ENCODE measurements at regions not wholly inside any gene's neighbourhood (a gene's known extent, or its start where the extent isn't known, plus 50 kb on each side); places are given as distances from the start of the nearest gene placed in this dataset.

DNA sequence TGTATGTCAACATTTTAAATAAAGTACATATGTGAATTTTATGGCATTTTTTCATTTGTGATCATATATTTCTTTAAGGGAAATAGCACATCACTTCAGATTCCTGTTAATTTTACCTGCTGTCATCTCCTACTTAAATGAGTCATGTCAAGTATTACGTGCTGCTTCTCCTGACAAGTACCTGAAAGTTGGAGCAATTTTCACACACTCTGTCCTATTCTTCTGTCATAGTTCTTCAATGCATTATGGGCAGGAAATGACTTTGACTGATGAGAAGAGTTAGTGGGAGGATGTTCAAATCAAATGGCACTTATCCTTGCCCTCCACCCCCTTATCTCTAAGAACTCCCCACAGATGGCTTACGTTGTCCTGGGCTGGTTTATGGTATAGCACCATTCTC, 64.2 kb upstream of the SYTL5 start:
- Histone ChIP-seq H3K36me3 (ENCODE audit: control insufficient read depth, insufficient read depth, low read length) (no peaks in the 10 kb centered on the region), H3K4me3 (ENCODE audit: low read depth, low read length) (no peak overlapping the region), H3K27me3 (ENCODE audit: control insufficient read depth, insufficient read depth, low read length) (no peaks in the 10 kb centered on the region)
- no peak for TF ChIP-seq CTCF (IDR thresholded peaks at IDR 0.05; ENCODE audit: insufficient read depth, low read length, poor library complexity, severe bottlenecking)
- DNase-seq (ENCODE audit: low read depth): no peak

DNA sequence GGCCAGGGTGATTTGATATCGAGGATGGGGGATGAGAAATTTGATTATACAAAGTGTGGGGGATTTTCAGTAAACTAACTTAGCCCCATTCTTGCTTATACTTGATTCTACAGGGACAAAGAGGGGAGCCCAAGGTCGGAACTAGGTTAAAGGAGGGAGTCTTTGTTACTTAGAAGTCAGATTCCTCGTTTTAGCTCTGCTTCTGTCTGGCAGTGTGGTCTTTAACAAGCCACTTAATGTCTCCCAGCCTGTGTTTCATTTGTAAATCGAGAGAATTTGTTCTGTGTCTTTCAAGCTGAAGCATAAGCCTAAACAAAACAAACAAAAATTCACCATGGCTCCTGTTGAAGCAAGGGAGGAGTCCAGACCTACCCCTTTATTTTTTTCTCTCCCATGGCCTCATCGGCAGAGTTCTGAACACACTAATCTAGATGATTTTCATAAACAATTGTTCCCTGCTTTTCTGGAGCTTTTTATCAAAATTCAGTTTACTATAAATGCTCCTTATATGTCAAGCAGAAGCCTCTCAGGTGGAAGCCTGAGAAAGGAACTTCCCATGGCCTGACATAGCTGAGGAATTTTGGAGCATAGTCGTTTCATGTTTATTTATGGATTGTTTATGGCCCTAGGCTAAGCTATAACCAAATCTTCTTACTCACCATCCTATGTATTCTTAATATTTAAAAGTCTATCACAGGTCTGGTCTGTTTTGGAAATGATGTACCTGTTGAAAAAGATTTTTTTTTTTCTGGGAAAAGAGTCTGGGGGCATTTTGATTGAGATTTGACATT, 62.6 kb upstream of the SYTL5 start:
- DNase-seq (ENCODE audit: low read depth): no peak
- Histone ChIP-seq H3K4me3 (ENCODE audit: low read depth, low read length) (no peak overlapping the region), H3K36me3 (ENCODE audit: control insufficient read depth, insufficient read depth, low read length) (no peaks in the 10 kb centered on the region), H3K27me3 (ENCODE audit: control insufficient read depth, insufficient read depth, low read length) (no peaks in the 10 kb centered on the region)
- no peak for TF ChIP-seq CTCF (IDR thresholded peaks at IDR 0.05; ENCODE audit: insufficient read depth, low read length, poor library complexity, severe bottlenecking)

DNA sequence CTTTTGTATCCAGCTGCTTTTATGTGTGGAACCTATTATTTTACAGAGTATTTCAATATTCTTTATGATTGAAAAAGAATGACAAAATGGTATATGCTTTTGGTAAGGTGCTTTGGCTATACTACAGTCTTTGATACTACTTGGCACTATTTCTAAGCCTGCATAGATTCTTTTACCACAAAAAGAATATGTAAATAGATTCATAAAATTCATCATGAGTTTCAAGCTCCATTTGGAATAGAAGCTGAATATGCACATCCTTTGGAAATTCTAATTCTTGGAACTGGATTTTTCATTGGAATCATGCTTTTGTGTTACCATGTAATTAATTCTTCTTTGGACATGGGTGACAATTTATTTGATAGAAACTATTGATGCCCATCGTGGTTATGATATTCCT, 60.2 kb upstream of the SYTL5 start:
- Histone ChIP-seq H3K4me3 (ENCODE audit: low read depth, low read length) (no peak overlapping the region), H3K27me3 (ENCODE audit: control insufficient read depth, insufficient read depth, low read length) (no peaks in the 10 kb centered on the region), H3K36me3 (ENCODE audit: control insufficient read depth, insufficient read depth, low read length) (no peaks in the 10 kb centered on the region)
- no peak for DNase-seq (ENCODE audit: low read depth)
- no peak for TF ChIP-seq CTCF (IDR thresholded peaks at IDR 0.05; ENCODE audit: insufficient read depth, low read length, poor library complexity, severe bottlenecking)

DNA sequence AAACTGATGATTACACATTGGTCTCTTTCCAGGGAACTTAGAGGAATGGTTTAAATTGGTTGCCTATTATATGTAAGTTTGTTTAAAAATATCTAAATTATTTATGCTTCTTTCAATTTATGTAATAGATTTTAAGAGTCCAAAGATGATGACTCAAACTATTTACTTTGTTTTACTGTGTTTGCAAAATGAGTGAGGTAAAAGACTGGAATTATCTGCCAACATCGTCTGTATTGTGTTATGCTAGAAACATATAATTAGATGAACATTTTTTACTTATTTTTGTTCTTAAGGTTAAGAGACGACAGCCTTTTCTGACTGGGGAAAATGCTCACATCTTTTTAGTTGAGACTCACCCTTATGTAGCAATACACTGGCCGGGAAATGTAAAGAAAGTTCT, 51.1 kb upstream of the SYTL5 start:
- DNase-seq (ENCODE audit: low read depth): no peak
- no peak overlapping the region for H3K4me3 ChIP-seq (ENCODE audit: low read depth, low read length)
- no peaks in the 10 kb centered on the region for H3K27me3 ChIP-seq (ENCODE audit: control insufficient read depth, insufficient read depth, low read length)
- no peak for TF ChIP-seq CTCF (IDR thresholded peaks at IDR 0.05; ENCODE audit: insufficient read depth, low read length, poor library complexity, severe bottlenecking)
- H3K36me3 ChIP-seq (ENCODE audit: control insufficient read depth, insufficient read depth, low read length): no peaks in the 10 kb centered on the region

DNA sequence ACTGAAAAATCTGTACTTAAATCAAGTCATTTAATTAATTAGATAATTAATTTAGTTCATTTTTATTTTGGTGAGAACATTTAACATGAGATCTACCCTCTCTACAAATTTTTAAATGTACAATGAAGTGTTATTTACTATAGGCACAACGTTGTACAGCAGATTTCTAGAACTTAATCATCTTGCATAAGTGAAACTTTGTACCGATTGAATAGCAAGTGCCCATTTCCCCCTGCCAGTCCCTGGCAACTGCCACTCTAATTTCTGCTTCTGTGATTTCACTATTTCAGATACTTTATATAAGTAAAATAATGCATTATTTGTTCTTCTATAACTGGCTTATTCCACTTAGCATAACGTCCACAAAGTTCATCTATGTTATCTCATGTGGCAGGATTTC, 50.1 kb upstream of the SYTL5 start:
- Histone ChIP-seq H3K27me3 (ENCODE audit: control insufficient read depth, insufficient read depth, low read length) (no peaks in the 10 kb centered on the region), H3K4me3 (ENCODE audit: low read depth, low read length) (no peak overlapping the region), H3K36me3 (ENCODE audit: control insufficient read depth, insufficient read depth, low read length) (no peaks in the 10 kb centered on the region)
- no peak for TF ChIP-seq CTCF (IDR thresholded peaks at IDR 0.05; ENCODE audit: insufficient read depth, low read length, poor library complexity, severe bottlenecking)
- no peak for DNase-seq (ENCODE audit: low read depth)

All from kidney epithelial cell (primary cell).